ENCODE measurements at regions not wholly inside any gene's neighbourhood (a gene's known extent, or its start where the extent isn't known, plus 50 kb on each side); places are given as distances from the start of the nearest gene placed in this dataset.

DNA sequence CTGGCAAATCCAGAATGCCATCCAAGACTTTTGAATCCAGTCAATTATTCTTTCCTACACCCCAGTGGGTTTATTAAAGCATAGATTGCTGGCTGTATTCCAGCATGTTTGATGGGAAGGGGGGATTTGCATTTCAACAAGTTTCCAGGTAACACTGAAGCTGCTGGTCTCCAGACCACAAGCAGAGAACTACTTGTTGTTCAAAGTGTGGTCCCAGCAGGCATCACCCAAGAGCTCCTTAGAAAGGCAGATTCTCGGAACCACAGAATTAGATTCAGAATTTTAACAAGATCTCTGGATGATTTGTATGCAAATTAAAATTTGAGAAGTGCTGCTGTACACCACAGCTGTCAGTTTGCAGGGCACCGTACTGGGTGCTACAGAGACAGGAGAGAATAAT lies 216.3 kb upstream of the FAM78B start:
- H3K79me2 ChIP-seq (ENCODE audit: control insufficient read depth, low read length), result no peaks in the 10 kb centered on the region
- H3K4me2 ChIP-seq (ENCODE audit: low read length), result no peak overlapping the region
- no peaks in the 10 kb centered on the region for H3K27me3 ChIP-seq (ENCODE audit: control insufficient read depth, low read length)
- no peak overlapping the region for H3K27ac ChIP-seq (ENCODE audit: low read depth, low read length)
- no peaks in the 10 kb centered on the region for H3F3A ChIP-seq (ENCODE audit: control insufficient read depth, insufficient read depth)
- no peaks in the 10 kb centered on the region for H3K9me2 ChIP-seq (replicated peaks; ENCODE audit: control insufficient read depth, low read length)
- H3K4me1 ChIP-seq (ENCODE audit: control insufficient read depth, low read length), result no peaks in the 10 kb centered on the region
- H4K20me1 ChIP-seq (ENCODE audit: control insufficient read depth, insufficient read depth, low read depth, low read length), result no peaks in the 10 kb centered on the region
- H3K4me3 ChIP-seq (ENCODE audit: low read length), result no peak overlapping the region
- TF ChIP-seq EZH2phosphoT487 (IDR thresholded peaks at IDR 0.05; ENCODE audit: borderline replicate concordance, low read length), result no peak
- TF ChIP-seq, protein P1, sequence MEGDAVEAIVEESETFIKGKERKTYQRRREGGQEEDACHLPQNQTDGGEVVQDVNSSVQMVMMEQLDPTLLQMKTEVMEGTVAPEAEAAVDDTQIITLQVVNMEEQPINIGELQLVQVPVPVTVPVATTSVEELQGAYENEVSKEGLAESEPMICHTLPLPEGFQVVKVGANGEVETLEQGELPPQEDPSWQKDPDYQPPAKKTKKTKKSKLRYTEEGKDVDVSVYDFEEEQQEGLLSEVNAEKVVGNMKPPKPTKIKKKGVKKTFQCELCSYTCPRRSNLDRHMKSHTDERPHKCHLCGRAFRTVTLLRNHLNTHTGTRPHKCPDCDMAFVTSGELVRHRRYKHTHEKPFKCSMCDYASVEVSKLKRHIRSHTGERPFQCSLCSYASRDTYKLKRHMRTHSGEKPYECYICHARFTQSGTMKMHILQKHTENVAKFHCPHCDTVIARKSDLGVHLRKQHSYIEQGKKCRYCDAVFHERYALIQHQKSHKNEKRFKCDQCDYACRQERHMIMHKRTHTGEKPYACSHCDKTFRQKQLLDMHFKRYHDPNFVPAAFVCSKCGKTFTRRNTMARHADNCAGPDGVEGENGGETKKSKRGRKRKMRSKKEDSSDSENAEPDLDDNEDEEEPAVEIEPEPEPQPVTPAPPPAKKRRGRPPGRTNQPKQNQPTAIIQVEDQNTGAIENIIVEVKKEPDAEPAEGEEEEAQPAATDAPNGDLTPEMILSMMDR (IDR thresholded peaks at IDR 0.05; ENCODE audit: low read depth, low read length, poor library complexity, severe bottlenecking), result no peak
- no peaks in the 10 kb centered on the region for H3K9me3 ChIP-seq (ENCODE audit: control insufficient read depth, insufficient read depth, low read length)
- no peaks in the 10 kb centered on the region for H3K36me3 ChIP-seq (ENCODE audit: control insufficient read depth, low read length)

DNA sequence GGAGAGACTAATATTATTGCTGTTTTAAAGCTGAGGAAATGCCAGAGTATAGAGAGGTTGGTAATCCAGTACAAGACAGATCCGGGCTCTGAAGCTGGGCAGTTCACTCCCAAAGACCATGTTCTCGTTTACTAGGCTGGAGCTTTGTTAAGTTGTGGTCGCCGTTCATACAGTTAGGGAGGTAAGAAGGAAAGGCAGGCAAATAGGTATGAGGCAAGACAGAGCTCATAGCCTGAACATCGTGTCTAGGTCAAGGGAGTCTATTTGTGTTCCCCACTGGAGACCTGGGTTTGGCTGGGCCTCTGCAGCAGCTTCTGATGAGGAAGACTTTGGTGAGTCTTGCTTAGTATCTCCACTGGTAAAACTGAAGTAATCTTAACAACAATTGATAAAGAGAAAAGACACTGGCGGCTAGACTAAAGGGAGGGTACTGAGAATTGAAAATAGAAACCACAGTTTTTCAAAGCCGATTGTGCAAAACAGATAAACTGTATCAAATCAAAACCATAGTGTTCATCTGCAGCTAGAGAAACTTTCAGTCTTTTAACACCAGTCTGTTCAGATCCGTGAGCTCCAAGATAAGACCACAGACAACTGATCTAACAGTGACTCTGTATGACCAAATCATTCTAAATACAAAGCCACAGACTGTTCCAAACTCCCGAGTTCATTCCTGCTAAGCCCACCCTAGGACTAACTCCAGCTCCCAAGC lies 217.0 kb upstream of the FAM78B start:
- Histone ChIP-seq H3K27ac (ENCODE audit: low read depth, low read length) (no peak overlapping the region), H3K9me2 (replicated peaks; ENCODE audit: control insufficient read depth, low read length) (no peaks in the 10 kb centered on the region), H3K36me3 (ENCODE audit: control insufficient read depth, low read length) (no peaks in the 10 kb centered on the region), H3K27me3 (ENCODE audit: control insufficient read depth, low read length) (no peaks in the 10 kb centered on the region), H3K4me2 (ENCODE audit: low read length) (no peak overlapping the region), H3K4me1 (ENCODE audit: control insufficient read depth, low read length) (no peaks in the 10 kb centered on the region), H3F3A (ENCODE audit: control insufficient read depth, insufficient read depth) (no peaks in the 10 kb centered on the region), H3K9me3 (ENCODE audit: control insufficient read depth, insufficient read depth, low read length) (no peaks in the 10 kb centered on the region), H3K79me2 (ENCODE audit: control insufficient read depth, low read length) (no peaks in the 10 kb centered on the region), H3K4me3 (ENCODE audit: low read length) (no peak overlapping the region), H4K20me1 (ENCODE audit: control insufficient read depth, insufficient read depth, low read depth, low read length) (no peaks in the 10 kb centered on the region)
- TF ChIP-seq, protein P1 (IDR thresholded peaks at IDR 0.05; ENCODE audit: low read depth, low read length, poor library complexity, severe bottlenecking), result no peak
- no peak for TF ChIP-seq EZH2phosphoT487 (IDR thresholded peaks at IDR 0.05; ENCODE audit: borderline replicate concordance, low read length)

DNA sequence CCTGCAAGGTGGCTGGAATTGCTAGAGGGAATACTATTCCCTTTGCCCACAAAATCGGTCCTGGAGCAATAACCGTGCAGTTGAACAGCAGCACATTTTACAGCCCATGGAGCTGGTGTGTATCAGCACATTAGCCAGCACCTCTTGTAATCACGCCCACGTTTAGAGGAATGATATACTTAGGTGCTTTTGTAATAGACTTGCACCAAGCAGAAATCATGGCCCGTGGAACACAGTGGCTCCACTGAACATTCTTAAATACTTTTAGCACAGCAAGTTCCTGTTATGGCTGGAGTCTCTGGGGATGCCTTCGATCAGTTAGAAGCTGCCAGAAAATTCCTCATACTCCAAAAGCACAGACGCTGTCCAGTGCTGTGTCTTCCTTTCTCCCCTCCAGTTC lies 218.1 kb upstream of the FAM78B start:
- Histone ChIP-seq H3K79me2 (ENCODE audit: control insufficient read depth, low read length) (no peaks in the 10 kb centered on the region), H3K4me1 (ENCODE audit: control insufficient read depth, low read length) (no peaks in the 10 kb centered on the region), H4K20me1 (ENCODE audit: control insufficient read depth, insufficient read depth, low read depth, low read length) (no peaks in the 10 kb centered on the region), H3K9me3 (ENCODE audit: control insufficient read depth, insufficient read depth, low read length) (no peaks in the 10 kb centered on the region), H3K9me2 (replicated peaks; ENCODE audit: control insufficient read depth, low read length) (no peaks in the 10 kb centered on the region), H3K4me2 (ENCODE audit: low read length) (no peak overlapping the region), H3F3A (ENCODE audit: control insufficient read depth, insufficient read depth) (no peaks in the 10 kb centered on the region), H3K36me3 (ENCODE audit: control insufficient read depth, low read length) (no peaks in the 10 kb centered on the region), H3K27me3 (ENCODE audit: control insufficient read depth, low read length) (no peaks in the 10 kb centered on the region), H3K27ac (ENCODE audit: low read depth, low read length) (no peak overlapping the region), H3K4me3 (ENCODE audit: low read length) (no peak overlapping the region)
- TF ChIP-seq EZH2phosphoT487 (IDR thresholded peaks at IDR 0.05; ENCODE audit: borderline replicate concordance, low read length), result no peak
- TF ChIP-seq, protein P1 (IDR thresholded peaks at IDR 0.05; ENCODE audit: low read depth, low read length, poor library complexity, severe bottlenecking), result no peak
